Heart left ventricle (tissue), 16 donors: ENCODE measurements at regions not wholly inside any gene's neighbourhood (a gene's known extent, or its start where the extent isn't known, plus 50 kb on each side); places are given as distances from the start of the nearest gene placed in this dataset.

Source experiments
- ATAC-seq, 4 donors: fragments of 200-7000 bp; cut with Tn5 transposase; one replicate each; pipeline ENCODE4 v1.9.1; 2020 to 2022; ENCODE audit warnings: moderate library complexity in 4 of 4, mild to moderate bottlenecking in 3 of 4, moderate number of reproducible peaks in 1 of 4
- DNase-seq, 5 donors: peaks; one replicate each; pipeline ENCODE4 v3.0.0-alpha.2; 2020
- H3K27ac ChIP-seq, 12 donors: fragments of 200-600 bp; sonication (generic) in 4 of 12; one replicate each; pipeline versions ENCODE4 v1.5.0 to v1.8.0; 2016 to 2022; ENCODE audit warnings: mild to moderate bottlenecking in 2 of 12
- H3K27me3 ChIP-seq, 9 donors: fragments of 200-600 bp; sonication (generic) in 2 of 9; one replicate each; pipeline versions ENCODE4 v1.5.1 to v1.8.0; 2016 to 2022; ENCODE audit warnings: mild to moderate bottlenecking in 3 of 9
- H3K36me3 ChIP-seq, 9 donors: fragments of 200-600 bp; sonication (generic) in 2 of 9; one replicate each; pipeline versions ENCODE4 v1.5.0 to v1.8.0; 2018 to 2022; ENCODE audit warnings: mild to moderate bottlenecking in 2 of 9
- H3K4me1 ChIP-seq, 12 donors: fragments of 200-600 bp; sonication (generic) in 4 of 12; one replicate each; pipeline versions ENCODE4 v1.5.0 to v1.8.0; 2016 to 2022; ENCODE audit warnings: mild to moderate bottlenecking in 3 of 12
- H3K4me3 ChIP-seq, 12 donors: fragments of 200-600 bp; sonication (generic) in 4 of 12; one replicate each; pipeline versions ENCODE4 v1.5.0 to v1.8.0; 2017 to 2022; ENCODE audit warnings: mild to moderate bottlenecking in 9 of 12, moderate library complexity in 4 of 12
- H3K9me3 ChIP-seq, 12 donors: fragments of 200-600 bp; sonication (generic) in 4 of 12; one replicate each; pipeline versions ENCODE4 v1.5.0 to v1.8.0; 2016 to 2022; ENCODE audit warnings: mild to moderate bottlenecking in 1 of 12
- CTCF ChIP-seq, 12 donors: fragments of 200-600 bp; sonication (generic) in 4 of 12; IDR thresholded peaks; one replicate each; pipeline versions ENCODE4 v1.5.0 to v1.8.0; 2018 to 2022; ENCODE audit warnings: antibody characterized with exemption in 12 of 12, mild to moderate bottlenecking in 5 of 12
- POLR2A ChIP-seq, 2 donors: fragments of 450-650 bp; IDR thresholded peaks; one replicate each; pipeline ENCODE4 v1.6.1; 2017; ENCODE audit warnings: antibody characterized with exemption in 2 of 2, mild to moderate bottlenecking in 2 of 2, moderate library complexity in 2 of 2
- WGBS, 4 donors: extraction: QIAGEN DNeasy Blood & Tissue Kit in 2 of 4; methylation state at CpG; one replicate each; pipeline versions ENCODE4 v1.1.5 to v1.1.7; 2013 to 2018; 5-methylcytosine and 5-hydroxymethylcytosine counted together
- intact Hi-C, 10 donors: fragments of 100-400 bp; cut with DNase I; formaldehyde crosslinking; loops; one replicate each; pipeline versions ENCODE4 v1.11.1 to v1.14.2; 2022
- donor health status: ischemic (EF 13 %, LVEDD 7.1; RV severe dilation, severe dysfunction).
- donor health status: healthy with polysubstance abuse.
- donor health status: DM: no; HTN: yes; CAD: no.
- donor health status: DM: no; HTN: no; CAD: no.
- donor health status: ischemic (EF 25% LVEDD 6.9; RV normal size, moderate dysfunction).
- donor health status: ischemic (EF 25% LVEDD 5.7; RV mildly dilated, moderate dysfunction).
- donor health status: healthy.
- donor health status: DM: yes; HTN: yes; CAD: no.
- donor health status: ischemic (EF 35%, LVEDD 5.7; RV mildly dilated, moderate dysfunction).
- donor health status: nonischemic (EF 11% LVEDD 7.7; RV severe dilation, severe dysfunction).
- donor health status: DM: yes; HTN: yes; CAD: no.
- donor health status: PGD.
- donor health status: ischemic (EF 29% LVEDD 5.4; RV normal size, mild dysfunction).
- donor health status: nonischemic (EF 23%, LVEDD 6.1; RV moderate dilation, normal function).

GRCh38 chr5:163759000-163759704 lies 253.7 kb downstream of the MAT2B start:
- no peaks in the 10 kb centered on the region for H3K27me3 ChIP-seq
- H3K9me3 ChIP-seq = no peaks in the 10 kb centered on the region
- no peaks in the 10 kb centered on the region for H3K36me3 ChIP-seq
- ATAC-seq = no peak
- 75 to 83% (median 83%) methylated on average over 4 of the region's 4 CpGs for WGBS, 4 donors
- DNase-seq = no peak
- H3K27ac ChIP-seq = no peak overlapping the region
- no peak overlapping the region for H3K4me3 ChIP-seq
- intact Hi-C loops = no loop called here
- H3K4me1 ChIP-seq = no peaks in the 10 kb centered on the region
- TF ChIP-seq POLR2A (IDR thresholded peaks at IDR 0.05) (no peak), CTCF (IDR thresholded peaks at IDR 0.05) (no peak)

- TF ChIP-seq POLR2A (IDR thresholded peaks at IDR 0.05) (no peak), CTCF (IDR thresholded peaks at IDR 0.05) (no peak)
- H3K27me3 ChIP-seq = no peaks in the 10 kb centered on the region
- no peaks in the 10 kb centered on the region for H3K36me3 ChIP-seq
- H3K27ac ChIP-seq = no peak overlapping the region
- no peaks in the 10 kb centered on the region for H3K9me3 ChIP-seq
- DNase-seq (no peak), ATAC-seq (no peak)
- no peaks in the 10 kb centered on the region for H3K4me1 ChIP-seq
- WGBS, 4 donors = 13 to 33% (median 22%) methylated on average over 3 of the region's 3 CpGs
- H3K4me3 ChIP-seq = no peak overlapping the region
- intact Hi-C loops = no loop called here
Measured at GRCh38 chr5:163760498-163760897, 255.1 kb downstream of the MAT2B start.

GRCh38 chr5:163766936-163767670 lies 261.7 kb downstream of the MAT2B start:
- no peak for ATAC-seq
- WGBS, 4 donors = 53 to 68% (median 60%) methylated on average over 8 of the region's 8 CpGs
- H3K9me3 ChIP-seq = no peaks in the 10 kb centered on the region
- no peaks in the 10 kb centered on the region for H3K36me3 ChIP-seq
- no peaks in the 10 kb centered on the region for H3K27me3 ChIP-seq
- no peak for DNase-seq
- no peaks in the 10 kb centered on the region for H3K4me1 ChIP-seq
- intact Hi-C loops = no loop called here
- TF ChIP-seq POLR2A (IDR thresholded peaks at IDR 0.05) (no peak), CTCF (IDR thresholded peaks at IDR 0.05) (no peak)
- H3K4me3 ChIP-seq = no peak overlapping the region
- no peak overlapping the region for H3K27ac ChIP-seq

- no peak for DNase-seq
- ATAC-seq = no peak
Measured at GRCh38 chr5:163770625-163771024, 265.2 kb downstream of the MAT2B start.

More at GRCh38 chr5:163770625-163771024, 265.2 kb downstream of the MAT2B start:
- no peaks in the 10 kb centered on the region for H3K36me3 ChIP-seq
- no peak overlapping the region for H3K27ac ChIP-seq
- intact Hi-C loops = no loop called here
- H3K4me3 ChIP-seq = no peak overlapping the region
- H3K27me3 ChIP-seq = no peaks in the 10 kb centered on the region
- no peak for TF ChIP-seq POLR2A (IDR thresholded peaks at IDR 0.05)
- TF ChIP-seq CTCF (IDR thresholded peaks at IDR 0.05) = no peak
- H3K4me1 ChIP-seq = no peaks in the 10 kb centered on the region
- WGBS, 4 donors = 13 to 26% (median 18%) methylated on average over 2 of the region's 2 CpGs
- no peaks in the 10 kb centered on the region for H3K9me3 ChIP-seq
